ENCODE measurements at regions not wholly inside any gene's neighbourhood (a gene's known extent, or its start where the extent isn't known, plus 50 kb on each side); places are given as distances from the start of the nearest gene placed in this dataset.

DNA sequence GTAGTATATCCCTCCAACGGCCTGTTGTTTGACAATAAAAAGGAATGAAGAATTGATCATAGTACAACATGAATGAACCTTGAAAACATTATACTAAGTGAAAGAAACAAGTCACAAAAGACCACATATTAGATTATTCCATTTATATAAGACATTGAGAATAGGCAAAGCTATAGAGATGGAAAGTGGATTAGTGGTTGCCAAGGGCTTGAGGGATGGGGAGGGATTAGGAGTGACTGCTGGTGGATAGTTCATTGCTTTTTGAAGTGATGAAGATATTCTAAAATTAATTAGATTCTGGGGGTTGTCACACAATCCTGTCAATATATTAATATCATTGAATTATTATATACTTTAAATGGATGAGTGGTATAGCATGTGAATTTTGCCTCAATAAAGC lies 142.5 kb upstream of the DPT start:
- no peak for DNase-seq (ENCODE audit: low read depth)

DNA sequence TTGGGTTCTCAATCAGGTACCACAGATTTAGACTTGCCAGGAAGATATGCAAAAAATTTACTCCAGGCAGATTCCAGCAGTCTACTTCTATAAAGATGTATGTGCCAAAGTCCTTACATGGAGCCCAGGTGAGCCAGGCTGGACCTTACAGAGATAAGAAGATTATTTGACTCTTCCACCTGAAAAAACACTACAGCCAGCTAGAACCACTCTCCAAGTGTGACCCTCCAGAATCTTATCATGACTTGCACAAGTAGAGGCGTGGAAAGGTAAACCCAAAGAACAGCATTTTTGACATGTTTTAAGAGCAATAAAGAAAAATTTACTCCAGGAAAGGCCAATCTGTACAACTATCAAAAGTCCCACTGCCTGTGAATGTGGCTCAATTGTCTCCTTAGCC lies 146.8 kb upstream of the DPT start:
- DNase-seq (ENCODE audit: low read depth): no peak

DNA sequence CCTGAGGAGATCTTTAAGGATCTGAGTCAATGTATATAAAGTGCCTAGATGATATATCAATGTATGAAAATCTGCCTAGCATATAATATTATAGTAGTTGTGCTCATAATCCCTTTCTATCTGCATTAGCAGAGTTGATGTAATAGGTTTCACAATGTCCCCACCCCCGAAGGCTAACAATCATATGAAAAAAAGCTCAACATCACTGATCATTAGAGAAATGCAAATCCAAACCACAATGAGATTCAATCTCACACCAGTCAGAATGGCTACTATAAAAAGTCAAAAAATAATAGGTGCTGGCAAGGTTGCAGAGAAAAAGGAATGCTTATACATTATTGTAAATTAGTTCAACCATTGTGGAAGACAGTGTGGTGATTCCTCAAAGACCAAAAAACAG lies 147.8 kb upstream of the DPT start:
- DNase-seq (ENCODE audit: low read depth): no peak

DNA sequence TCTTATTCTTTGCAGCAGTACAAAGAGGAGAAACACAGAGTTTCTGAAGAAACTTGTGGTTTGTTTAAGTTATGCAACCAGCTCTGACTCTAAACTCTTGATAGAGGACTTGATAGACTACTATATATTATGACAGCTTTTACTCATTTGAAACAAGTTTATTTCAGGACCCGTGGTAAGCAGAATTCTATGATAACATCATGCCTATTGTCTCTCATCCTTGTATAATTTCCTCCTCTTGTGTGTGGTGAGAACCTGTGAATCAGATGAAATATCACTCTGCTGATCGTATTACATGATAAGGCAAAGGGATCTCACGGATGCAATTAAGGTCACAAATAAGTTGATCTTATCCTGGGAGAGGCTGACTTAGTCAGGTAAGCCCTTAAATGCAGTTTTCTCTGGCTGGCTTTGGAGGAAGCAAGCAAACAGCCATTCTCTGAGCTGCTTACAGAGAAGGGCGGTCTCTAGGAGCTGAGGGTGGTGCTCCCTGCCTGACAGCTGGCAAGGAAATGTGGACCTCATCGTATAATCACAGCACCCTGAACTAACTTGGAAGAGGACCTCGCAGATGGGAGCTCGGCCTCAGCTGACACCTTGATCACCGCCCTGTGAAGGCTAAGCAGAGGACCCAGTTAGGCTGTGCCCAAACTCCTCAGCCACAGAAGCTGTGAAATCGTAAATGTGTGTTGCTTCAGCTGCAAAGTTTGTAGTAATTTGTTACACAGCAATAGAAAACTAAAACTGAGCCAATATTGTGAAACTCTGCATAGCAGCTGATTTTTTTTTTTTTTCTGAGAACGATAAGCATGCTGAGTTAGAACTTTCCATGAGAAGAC lies 151.1 kb upstream of the DPT start:
- no peak for DNase-seq (ENCODE audit: low read depth)

DNA sequence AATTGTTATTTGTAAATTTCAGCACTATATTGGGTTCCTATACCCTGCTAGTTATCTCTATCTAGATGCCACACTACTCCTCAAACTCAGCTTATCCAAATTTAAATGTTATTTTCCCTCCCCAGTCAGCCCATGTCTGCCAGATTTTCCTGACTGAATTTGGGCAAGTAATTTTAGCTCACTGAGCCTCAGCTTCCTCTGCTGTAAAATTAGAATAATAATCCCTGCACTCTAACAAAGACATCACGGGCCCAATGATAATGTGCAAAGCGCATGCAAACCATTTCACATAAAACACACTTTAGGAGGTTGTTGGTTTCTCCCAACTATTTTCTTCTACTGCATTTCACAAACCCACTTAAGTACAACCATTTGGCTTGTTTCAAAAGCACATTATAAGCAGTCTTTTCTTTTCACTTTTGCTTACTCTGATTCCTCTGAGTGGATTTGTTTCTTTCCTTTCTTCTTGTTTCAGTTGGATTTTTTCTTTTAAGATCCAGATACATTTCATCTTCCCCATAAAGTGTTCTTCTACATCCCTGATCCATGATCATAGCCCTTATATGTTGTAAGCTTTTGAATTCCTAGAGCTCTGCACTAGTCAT lies 152.8 kb upstream of the DPT start:
- no peak for DNase-seq (ENCODE audit: low read depth)

DNA sequence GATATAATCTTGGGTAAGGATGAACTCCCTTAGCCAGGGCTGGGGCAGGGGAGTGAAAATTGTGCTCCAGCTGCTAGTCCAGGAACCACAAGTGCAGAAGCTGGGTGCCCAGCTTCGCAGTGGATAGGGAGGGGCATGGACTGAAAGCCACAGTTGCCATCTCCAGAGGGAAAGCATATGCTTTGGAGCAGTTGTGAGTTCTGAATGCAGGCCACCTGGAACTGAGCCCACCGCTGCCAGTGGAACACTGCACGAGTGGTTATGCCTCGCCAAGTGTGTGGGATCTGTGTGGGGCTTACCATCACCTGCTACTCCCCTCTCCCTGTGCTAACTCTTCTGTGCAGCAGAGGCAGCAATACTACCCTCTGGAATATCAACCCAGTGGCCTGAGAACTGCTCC lies 158.4 kb upstream of the DPT start:
- no peak for DNase-seq (ENCODE audit: low read depth)

DNA sequence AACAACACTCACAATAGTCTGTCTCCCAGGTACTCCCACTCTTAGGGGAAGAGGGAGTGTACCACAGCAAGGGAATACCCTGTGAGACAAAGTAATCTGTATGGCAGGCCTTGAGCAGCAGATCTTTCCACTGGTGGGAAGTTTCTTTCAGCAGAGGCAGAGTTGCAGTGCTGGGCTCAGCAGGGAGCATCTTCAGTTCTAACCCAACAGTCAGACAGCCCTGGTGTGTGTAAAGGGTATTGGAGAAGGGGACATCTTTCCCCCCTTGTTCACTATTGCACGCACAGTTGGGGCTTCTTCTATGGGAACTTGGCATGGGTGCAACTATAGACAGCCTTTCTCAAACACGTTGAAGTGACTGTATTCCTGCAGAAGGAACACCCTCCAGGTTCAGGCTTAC lies 159.4 kb upstream of the DPT start:
- DNase-seq (ENCODE audit: low read depth): no peak

DNA sequence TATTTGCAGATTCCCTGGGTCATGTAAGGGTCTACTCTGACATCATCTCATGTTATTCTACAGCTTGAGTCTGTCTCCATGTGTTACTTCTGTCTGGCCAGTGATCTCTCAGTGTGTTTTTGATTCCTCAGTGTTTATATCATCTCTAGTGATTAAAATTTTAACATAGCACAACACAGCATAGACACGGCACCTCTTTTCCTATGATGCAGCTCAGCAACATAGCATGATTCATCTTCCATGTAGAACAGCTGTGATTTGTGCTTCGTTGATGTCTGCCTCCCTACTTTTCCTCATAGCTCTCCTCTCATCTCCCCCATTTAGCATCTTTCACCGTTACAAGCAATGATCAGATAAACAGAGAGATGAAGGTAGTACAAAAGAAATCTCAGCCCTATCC lies 163.9 kb upstream of the DPT start:
- DNase-seq (ENCODE audit: low read depth): no peak

DNA sequence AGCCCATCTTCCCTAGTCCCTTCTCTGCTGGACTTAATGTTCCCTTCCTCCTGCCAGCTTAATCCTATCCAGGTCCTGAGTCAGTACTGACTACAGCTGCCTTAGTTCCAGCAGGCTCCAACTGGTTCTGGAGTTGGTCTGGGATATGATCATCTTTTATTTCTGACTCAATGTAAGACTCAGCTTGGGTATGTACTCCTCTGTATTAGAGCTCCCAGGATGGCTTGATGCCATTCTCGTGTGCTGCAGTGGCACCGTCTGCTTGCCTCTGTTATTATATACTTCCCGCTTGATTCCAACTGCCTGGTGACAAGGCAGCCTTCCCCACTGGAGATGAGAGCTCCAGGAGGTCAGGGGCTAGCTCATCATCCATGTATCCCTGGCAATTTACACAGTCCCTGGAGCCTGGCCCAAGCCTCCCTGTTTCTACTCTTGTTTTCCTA lies 164.4 kb upstream of the DPT start:
- no peak for DNase-seq (ENCODE audit: low read depth)

DNA sequence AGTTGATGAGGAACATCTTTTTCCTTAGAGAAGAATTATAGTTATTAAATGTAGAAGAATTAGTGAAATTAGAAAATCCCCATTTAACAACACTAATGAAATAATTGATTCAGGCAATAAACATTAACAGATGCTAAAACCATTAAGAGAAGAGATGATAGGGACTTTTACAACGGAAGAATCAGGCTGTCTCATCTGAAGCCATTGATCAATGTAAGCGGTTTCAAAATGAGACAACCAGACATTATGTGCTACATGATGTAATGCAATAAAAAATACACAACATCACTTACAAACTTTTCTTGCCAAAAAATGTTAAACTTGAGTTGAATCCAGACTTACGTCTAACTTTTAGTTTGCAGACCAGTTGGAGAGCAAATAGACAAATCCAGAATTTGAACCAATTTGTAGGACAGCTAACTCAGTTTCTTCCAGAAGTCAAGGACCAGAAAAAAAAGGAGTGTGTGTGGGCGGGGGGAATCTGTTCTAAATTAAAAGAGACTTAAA lies 165.4 kb upstream of the DPT start:
- DNase-seq (ENCODE audit: low read depth): no peak

DNA sequence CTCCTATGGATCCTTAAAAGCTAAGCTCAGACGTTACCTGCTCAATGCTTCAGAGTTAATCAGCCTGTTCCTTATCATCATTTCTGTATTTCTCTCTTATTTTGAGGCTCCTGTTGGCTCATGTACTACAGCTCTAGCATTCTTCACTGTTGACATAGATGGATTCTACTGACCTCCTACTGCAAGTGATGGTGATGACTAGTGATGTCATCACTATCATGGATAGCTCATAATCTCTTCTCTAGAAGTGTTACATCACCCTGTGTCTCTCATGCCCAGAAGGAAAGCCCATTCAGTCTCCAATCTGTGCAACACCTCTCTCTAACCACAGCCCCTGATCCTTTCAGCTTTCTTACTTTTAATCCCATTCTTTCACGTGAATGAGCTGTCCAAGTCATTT lies 168.2 kb upstream of the DPT start:
- no peak for DNase-seq (ENCODE audit: low read depth)

DNA sequence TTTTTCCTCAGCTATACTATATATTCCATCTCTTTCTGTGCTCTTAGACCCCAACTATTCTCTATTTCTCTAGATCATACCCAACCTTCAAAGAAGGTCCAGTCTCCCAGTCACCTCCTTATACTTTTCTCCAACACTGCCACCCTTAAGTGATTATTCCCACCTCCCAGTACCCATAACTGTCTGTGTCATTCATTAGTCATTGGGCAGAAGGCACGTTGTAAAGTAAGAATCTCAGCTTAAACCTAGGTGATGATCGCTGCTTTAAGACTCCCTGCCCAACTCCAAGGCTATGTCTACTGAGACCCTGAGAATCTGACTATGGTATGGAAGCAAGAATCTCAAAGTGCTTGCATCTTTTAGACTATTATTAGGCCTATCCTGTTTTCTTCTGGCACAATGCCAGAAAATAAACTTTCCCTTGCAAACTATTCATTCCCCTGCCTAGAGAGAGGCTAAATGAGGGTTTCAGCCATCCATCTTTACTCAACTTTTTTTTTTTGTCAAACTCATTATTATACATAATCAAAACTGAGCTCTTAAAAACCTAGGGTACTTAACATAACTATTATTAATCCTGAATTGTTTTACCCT lies 174.3 kb upstream of the DPT start:
- DNase-seq (ENCODE audit: low read depth): no peak

DNA sequence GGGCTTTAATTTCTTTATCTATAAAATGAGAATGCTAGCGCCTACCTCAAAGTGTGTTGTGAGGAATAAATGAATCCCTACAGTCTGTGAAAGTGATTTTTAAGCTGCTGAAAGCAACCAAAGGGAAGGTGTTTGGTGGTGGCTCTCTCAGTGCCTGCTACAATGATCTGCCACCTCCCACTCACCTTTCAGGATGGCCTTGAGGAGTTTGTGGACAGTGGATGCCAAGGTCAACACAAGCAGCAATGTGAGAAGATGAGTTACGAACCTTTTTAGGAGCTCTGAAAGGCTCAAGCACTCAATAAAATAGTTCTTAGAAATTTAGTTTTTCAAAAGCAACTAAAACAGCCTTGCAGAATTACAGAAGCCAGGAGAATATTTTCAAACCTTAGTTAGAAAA lies 176.6 kb upstream of the DPT start:
- no peak for DNase-seq (ENCODE audit: low read depth)

DNA sequence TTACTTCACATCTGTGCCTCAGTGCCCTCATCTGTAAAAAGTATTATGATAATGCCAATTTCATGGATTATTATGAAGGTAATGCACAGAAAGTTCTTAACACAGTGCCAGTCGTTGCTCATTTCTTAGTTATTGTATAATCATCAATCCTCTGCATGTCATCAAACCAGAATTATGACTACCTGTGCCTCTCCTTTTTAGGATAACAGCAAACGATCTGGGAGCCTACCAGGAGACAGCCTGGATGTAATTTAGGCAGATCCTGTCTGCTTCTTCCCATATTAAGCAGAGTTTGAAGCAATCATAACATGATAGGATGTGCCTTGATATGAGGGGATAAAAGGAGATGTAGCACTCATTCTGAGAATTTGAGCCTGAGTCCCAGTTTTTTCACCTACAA lies 177.4 kb upstream of the DPT start:
- DNase-seq (ENCODE audit: low read depth): no peak

DNA sequence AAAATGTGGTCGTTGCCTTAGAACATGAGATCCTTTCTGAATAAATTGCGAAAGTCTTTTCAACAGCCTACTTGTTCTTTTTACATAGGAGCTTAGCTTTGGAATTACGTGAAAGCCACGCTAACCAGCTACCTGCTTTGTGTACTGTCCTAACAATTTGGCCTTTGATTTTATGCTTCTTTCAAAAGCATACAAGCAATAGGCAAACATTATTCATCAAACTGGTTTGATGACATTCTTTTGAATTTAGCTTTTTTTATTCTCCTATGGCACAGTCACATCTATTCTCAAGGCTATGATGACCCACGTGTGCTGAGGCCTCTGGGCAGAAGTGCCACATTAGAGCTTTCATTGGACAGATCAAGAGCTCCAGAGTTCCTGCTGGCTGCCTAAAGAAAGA lies 178.0 kb upstream of the DPT start:
- DNase-seq (ENCODE audit: low read depth): no peak

DNA sequence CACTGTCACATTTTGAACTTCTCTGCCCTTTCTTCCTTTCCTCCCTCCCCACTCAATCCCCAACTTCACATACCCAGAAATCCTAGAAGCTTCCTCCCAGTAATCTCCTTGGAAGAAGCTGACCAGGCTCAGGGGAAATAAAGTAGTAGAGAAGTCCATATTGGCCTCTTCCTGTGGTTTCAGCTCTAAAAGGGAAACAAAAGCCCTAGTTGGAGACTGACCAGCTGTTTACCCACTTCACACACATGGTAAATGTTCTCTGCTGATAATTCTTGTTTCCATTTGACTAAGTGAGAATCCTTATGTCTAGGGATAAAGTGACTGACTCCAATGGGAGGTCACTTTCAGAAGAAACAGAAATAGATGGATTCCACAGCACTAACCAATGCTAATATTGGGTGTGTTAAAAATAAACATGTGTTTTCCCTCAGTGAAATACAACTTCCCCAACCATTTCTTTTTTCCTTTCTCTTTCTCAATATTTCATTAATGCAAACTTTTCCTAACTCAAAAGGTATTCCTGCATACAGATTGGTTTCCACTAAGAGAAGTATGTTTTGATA lies 178.9 kb upstream of the DPT start:
- DNase-seq (ENCODE audit: low read depth): no peak

DNA sequence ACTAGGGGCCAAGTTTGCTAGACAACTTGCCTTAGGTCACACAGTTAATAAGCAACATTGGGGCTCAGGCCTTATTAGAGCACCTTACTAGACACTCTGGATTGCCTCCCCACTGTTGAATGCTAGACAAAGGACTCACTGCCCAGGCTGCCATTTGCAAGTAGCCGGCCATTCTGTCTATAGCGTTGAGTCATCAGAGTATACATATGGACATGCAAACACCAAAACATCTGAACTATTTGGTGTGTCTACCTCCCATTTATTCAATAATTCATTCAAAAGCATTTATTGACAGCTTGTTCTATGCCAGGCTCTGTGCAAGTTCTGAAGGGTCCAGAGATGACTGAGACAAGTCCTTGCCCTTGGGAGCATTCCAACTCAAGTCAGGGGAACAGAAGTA lies 181.4 kb upstream of the DPT start:
- no peak for DNase-seq (ENCODE audit: low read depth)

DNA sequence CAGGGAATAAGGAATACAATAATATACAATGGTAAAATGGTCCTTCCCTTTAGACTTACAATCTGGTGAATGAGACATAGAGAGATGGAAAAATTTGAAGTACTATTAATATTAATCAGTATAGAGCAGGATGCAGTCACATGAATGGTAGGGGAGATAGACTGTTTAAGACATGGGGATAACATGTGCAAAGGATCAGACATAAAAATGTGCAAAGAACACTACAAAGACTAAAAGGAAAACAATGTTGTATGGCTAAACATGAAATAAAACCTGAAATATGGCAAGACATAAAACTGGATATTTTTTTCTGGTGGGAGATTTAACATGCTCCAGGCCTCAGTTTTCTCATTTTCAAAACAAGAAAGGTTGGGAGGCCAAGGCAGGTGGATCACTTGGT lies 182.4 kb upstream of the DPT start:
- DNase-seq (ENCODE audit: low read depth): no peak

DNA sequence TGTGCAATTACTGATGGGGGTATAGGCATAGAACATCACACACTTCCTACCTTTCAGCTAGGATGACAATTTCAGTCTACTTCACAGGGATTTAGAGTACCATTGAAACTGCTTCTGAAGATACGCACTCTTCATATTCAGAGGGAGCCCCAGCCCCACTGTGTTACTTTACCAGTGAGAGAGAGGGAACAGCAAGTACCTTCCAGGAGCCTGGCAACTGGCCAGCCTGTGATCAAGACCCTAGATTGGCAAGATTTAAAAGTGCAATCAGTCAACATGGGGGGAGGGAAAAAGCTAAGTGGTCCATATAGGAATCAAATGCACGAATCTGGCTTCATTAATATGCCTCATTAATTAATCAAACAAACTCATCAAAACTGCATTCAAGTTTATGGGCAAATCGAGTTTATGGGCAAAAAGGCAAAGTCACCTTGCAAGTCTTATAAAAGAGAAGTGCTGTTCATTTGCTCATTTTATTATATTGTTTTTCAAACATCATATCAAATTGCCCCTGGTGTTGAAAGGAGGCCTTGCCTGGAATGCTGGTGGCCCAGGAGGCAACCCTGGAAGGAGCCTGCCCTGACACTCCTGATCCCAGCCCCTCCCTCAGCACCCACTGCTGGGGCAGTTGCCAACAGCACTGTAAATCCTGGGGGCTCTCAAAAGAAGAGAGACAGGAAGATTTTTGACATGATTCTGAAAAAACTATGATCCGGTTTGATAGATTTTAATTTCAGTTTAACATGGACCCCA lies 184.9 kb upstream of the DPT start:
- DNase-seq (ENCODE audit: low read depth): no peak

DNA sequence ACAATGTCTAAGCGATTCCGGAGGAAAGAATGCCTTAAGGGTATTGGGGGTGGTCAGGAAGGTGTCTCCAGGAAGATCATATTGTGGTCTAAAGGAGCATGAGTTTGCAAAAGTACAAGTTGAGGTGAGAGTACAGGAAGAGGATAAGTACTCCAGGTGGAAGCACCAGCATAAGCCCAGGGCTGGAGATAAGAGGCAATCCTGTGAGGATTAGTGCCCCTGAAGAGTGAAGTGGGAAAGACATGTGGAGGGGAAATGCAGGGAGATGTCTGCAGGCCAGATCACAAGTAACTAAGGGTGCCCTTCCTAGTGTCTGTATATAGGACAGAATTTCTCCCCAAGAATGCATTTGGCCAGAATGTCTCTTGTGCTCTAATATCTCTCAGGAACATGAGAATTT lies 188.3 kb upstream of the DPT start:
- no peak for DNase-seq (ENCODE audit: low read depth)

DNA sequence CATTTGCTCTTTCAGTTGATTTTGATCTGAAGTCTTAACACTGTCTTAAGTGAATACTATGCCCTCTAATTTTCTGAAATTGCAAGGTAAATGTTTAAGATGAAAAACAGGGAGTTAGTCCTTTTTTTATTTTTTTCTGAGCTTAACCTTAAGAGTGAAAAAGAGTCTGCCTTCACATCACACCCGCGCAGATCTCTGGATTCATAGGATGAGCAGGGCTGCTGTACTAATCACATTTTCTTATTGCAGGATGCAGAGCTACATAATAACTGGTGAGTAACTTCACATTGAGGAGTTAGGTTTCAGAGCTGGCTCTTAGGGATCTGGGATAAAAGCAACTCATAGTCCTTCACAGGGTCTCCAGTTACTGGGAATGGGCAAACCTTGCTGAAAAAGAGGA lies 188.7 kb upstream of the ATP1B1 start:
- no peak for DNase-seq (ENCODE audit: low read depth)
